H9 (cell line): ENCODE measurements at regions not wholly inside any gene's neighbourhood (a gene's known extent, or its start where the extent isn't known, plus 50 kb on each side); places are given as distances from the start of the nearest gene placed in this dataset.

Source experiments
- DNase-seq: peaks from one replicate; pipeline ENCODE4 v3.0.0-alpha.2; 2017
- H2AFZ ChIP-seq: one replicate; pipeline ENCODE4 v1.6.1; 2013; ENCODE audit warnings: mild to moderate bottlenecking, low read length, control low read depth, moderate library complexity
- H2AK5ac ChIP-seq: 2 replicates; pipeline ENCODE4 v1.6.1; 2013; ENCODE audit warnings: low read length, control low read depth, mixed read lengths; ENCODE audit not compliant: insufficient read length
- H2BK120ac ChIP-seq: one replicate; pipeline ENCODE4 v1.6.1; 2013; ENCODE audit warnings: low read depth, mild to moderate bottlenecking, low read length, control low read depth, inconsistent platforms; ENCODE audit not compliant: poor library complexity, severe bottlenecking
- H2BK12ac ChIP-seq: 2 replicates; pipeline ENCODE4 v1.6.1; 2013; ENCODE audit warnings: low read length, control low read depth, mixed read lengths, low read depth; ENCODE audit not compliant: insufficient read length
- H2BK15ac ChIP-seq: 2 replicates; pipeline ENCODE4 v1.6.1; 2013; ENCODE audit warnings: low read depth, low read length, control low read depth
- H2BK20ac ChIP-seq: one replicate; pipeline ENCODE4 v1.6.1; 2013; ENCODE audit warnings: low read depth, mild to moderate bottlenecking, low read length, control low read depth, inconsistent platforms; ENCODE audit not compliant: poor library complexity, severe bottlenecking
- H2BK5ac ChIP-seq: 2 replicates; pipeline ENCODE4 v1.6.1; 2013; ENCODE audit warnings: low read length, control low read depth, mixed read lengths; ENCODE audit not compliant: insufficient read length
- H3K14ac ChIP-seq: 2 replicates; pipeline ENCODE4 v1.6.1; 2013; ENCODE audit warnings: low read length, control low read depth; ENCODE audit not compliant: insufficient read depth
- H3K18ac ChIP-seq: 2 replicates; pipeline ENCODE4 v1.6.1; 2013; ENCODE audit warnings: low read depth, mild to moderate bottlenecking, mixed read lengths, low read length, control low read depth; ENCODE audit not compliant: insufficient read length
- H3K23ac ChIP-seq: 2 replicates; pipeline ENCODE4 v1.6.1; 2013; ENCODE audit warnings: low read length, control low read depth, mixed read lengths, low read depth; ENCODE audit not compliant: insufficient read length
- H3K23me2 ChIP-seq: 2 replicates; pipeline ENCODE4 v1.6.1; 2013; ENCODE audit warnings: low read depth, mild to moderate bottlenecking, mixed read lengths, low read length, control low read depth; ENCODE audit not compliant: insufficient read length, poor library complexity, severe bottlenecking
- H3K27ac ChIP-seq: 2 replicates; pipeline ENCODE4 v1.5.1; 2013; ENCODE audit warnings: low read length, control low read depth, mixed read lengths, low read depth; ENCODE audit not compliant: insufficient read length
- H3K27me3 ChIP-seq: 2 replicates; pipeline ENCODE4 v1.6.1; 2013; ENCODE audit warnings: low read length, control low read depth, inconsistent platforms; ENCODE audit not compliant: insufficient read depth
- H3K4ac ChIP-seq: 2 replicates; pipeline ENCODE4 v1.6.1; 2013; ENCODE audit warnings: low read depth, mild to moderate bottlenecking, control low read depth, inconsistent platforms, low read length, moderate library complexity
- H3K4me1 ChIP-seq: 2 replicates; pipeline ENCODE4 v1.6.1; 2013; ENCODE audit warnings: low read length, control low read depth, inconsistent platforms; ENCODE audit not compliant: insufficient read depth
- H3K4me2 ChIP-seq: 2 replicates; pipeline ENCODE4 v1.6.1; 2013; ENCODE audit warnings: low read length, control low read depth, mixed read lengths; ENCODE audit not compliant: insufficient read length, insufficient read depth
- H3K56ac ChIP-seq: 2 replicates; pipeline ENCODE4 v1.6.1; 2013; ENCODE audit warnings: low read depth, mild to moderate bottlenecking, mixed read lengths, low read length, control low read depth; ENCODE audit not compliant: insufficient read length
- H3K79me1 ChIP-seq: 2 replicates; pipeline ENCODE4 v1.6.1; 2013; ENCODE audit warnings: low read depth, mild to moderate bottlenecking, moderate library complexity, low read length, control low read depth, inconsistent platforms; ENCODE audit not compliant: insufficient read depth, poor library complexity, severe bottlenecking
- H3K79me2 ChIP-seq: 2 replicates; pipeline ENCODE4 v1.6.1; 2013; ENCODE audit warnings: low read length, control low read depth, inconsistent platforms; ENCODE audit not compliant: insufficient read depth
- H3K9ac ChIP-seq: 2 replicates; pipeline ENCODE4 v1.6.1; 2013; ENCODE audit warnings: low read length, control low read depth, mixed read lengths; ENCODE audit not compliant: insufficient read length; ENCODE audit errors: extremely low read depth
- H3K9me3 ChIP-seq: one replicate; pipeline ENCODE4 v1.6.1; 2013; ENCODE audit warnings: low read depth, low read length, inconsistent platforms; ENCODE audit not compliant: control insufficient read depth
- H3T11ph ChIP-seq: one replicate; pipeline ENCODE4 v1.6.1; 2013; ENCODE audit warnings: mild to moderate bottlenecking, low read length, control low read depth, inconsistent platforms
- H4K20me1 ChIP-seq: one replicate; pipeline ENCODE4 v1.6.1; 2013; ENCODE audit not compliant: control insufficient read depth, insufficient read length, insufficient read depth
- H4K5ac ChIP-seq: 2 replicates; pipeline ENCODE4 v1.6.1; 2013; ENCODE audit warnings: low read depth, mild to moderate bottlenecking, mixed read lengths, low read length, control low read depth; ENCODE audit not compliant: insufficient read length
- H4K8ac ChIP-seq: replicated peaks from 2 replicates; pipeline ENCODE4 v1.6.1; 2013; ENCODE audit warnings: low read length, control low read depth, mixed read lengths, low read depth; ENCODE audit not compliant: insufficient read length
- H4K91ac ChIP-seq: 2 replicates; pipeline ENCODE4 v1.6.1; 2013; ENCODE audit warnings: low read depth, mild to moderate bottlenecking, moderate library complexity, mixed read lengths, low read length, control low read depth; ENCODE audit not compliant: insufficient read length
- H3K27ac Mint-ChIP-seq, 3 experiments: 2 replicates in 2 of 3; 3 replicates in 1 of 3; pipeline ENCODE4 v1.8.0; 2020 to 2021; ENCODE audit warnings: mixed read lengths in 3 of 3, mild to moderate bottlenecking in 1 of 3, moderate library complexity in 1 of 3
- H3K27me3 Mint-ChIP-seq: 2 replicates; pipeline ENCODE4 v1.8.0; 2021; ENCODE audit warnings: low read depth, mild to moderate bottlenecking, moderate library complexity, mixed read lengths
- H3K36me3 Mint-ChIP-seq, 3 experiments: 2 replicates in 2 of 3; 3 replicates in 1 of 3; pipeline ENCODE4 v1.8.0; 2020 to 2021; ENCODE audit warnings: low read depth in 3 of 3, mixed read lengths in 3 of 3; ENCODE audit not compliant: insufficient read depth in 1 of 3
- H3K4me1 Mint-ChIP-seq, 2 experiments: 2 replicates each; pipeline ENCODE4 v1.8.0; 2020; ENCODE audit warnings: mixed read lengths in 2 of 2
- H3K4me3 Mint-ChIP-seq, 2 experiments: 2 replicates in 1 of 2; 3 replicates in 1 of 2; pipeline ENCODE4 v1.8.0; 2020 to 2021; ENCODE audit warnings: mild to moderate bottlenecking in 2 of 2, mixed read lengths in 2 of 2, moderate library complexity in 1 of 2
- H3K9me3 Mint-ChIP-seq, 2 experiments: 2 replicates in 1 of 2; 3 replicates in 1 of 2; pipeline ENCODE4 v1.8.0; 2020; ENCODE audit warnings: mild to moderate bottlenecking in 2 of 2, mixed read lengths in 2 of 2, moderate library complexity in 1 of 2
- CTCF ChIP-seq: fragments of 200-600 bp; sonication (generic); conservative IDR thresholded peaks from 3 replicates; pipeline ENCODE4 v1.8.0; 2021; ENCODE audit warnings: antibody characterized with exemption, mild to moderate bottlenecking
- WGBS: extraction: QIAGEN DNeasy Blood & Tissue Kit; methylation state at CpG from one replicate; pipeline ENCODE4 v1.1.7; 2013; ENCODE audit warnings: missing lambda C conversion rate, low lambda C conversion rate, mixed read lengths; ENCODE audit not compliant: insufficient read length; ENCODE audit errors: extremely low coverage; 5-methylcytosine and 5-hydroxymethylcytosine counted together

- Histone ChIP-seq H3T11ph (no peak overlapping the region), H3K4me2 (no peak overlapping the region), H3K79me2 (no peaks in the 10 kb centered on the region), H3K9ac (no peak overlapping the region), H3K4ac (no peak overlapping the region), H2AFZ (no peak overlapping the region), H3K18ac (no peak overlapping the region), H3K23ac (no peak overlapping the region), H2BK15ac (no peak overlapping the region), H2BK5ac (no peak overlapping the region), H4K5ac (no peak overlapping the region), H3K14ac (no peak overlapping the region), H3K27me3 (no peaks in the 10 kb centered on the region), H3K79me1 (no peaks in the 10 kb centered on the region), H3K27ac (no peak overlapping the region), H2AK5ac (no peak overlapping the region), H3K9me3 (no peaks in the 10 kb centered on the region), H2BK20ac (no peak overlapping the region), H4K8ac (no peak overlapping the region), H2BK120ac (no peak overlapping the region), H3K56ac (no peak overlapping the region), H3K4me1 (no peaks in the 10 kb centered on the region), H3K23me2 (no peaks in the 10 kb centered on the region), H4K91ac (no peak overlapping the region), H2BK12ac (no peak overlapping the region), H4K20me1 (no peaks in the 10 kb centered on the region)
- no peak for TF ChIP-seq CTCF
- Mint-ChIP-seq H3K9me3 (no peaks in the 10 kb centered on the region; a peak in 1 of 5 replicates), H3K27ac (no peak overlapping the region), H3K4me3 (no peak overlapping the region), H3K27me3 (no peaks in the 10 kb centered on the region), H3K4me1 (peaks cover 10 to 13% of the 10 kb centered on the region in 2 experiments; a peak in 3 of 4 replicates), H3K36me3 (no peaks in the 10 kb centered on the region)
- no peak for DNase-seq
- WGBS = no CpG with 5 or more reads among the region's 2 CpGs
Measured at GRCh38 chr4:149983401-149983800, 94.8 kb upstream of the DCLK2 start.
